ENCODE measurements at regions not wholly inside any gene's neighbourhood (a gene's known extent, or its start where the extent isn't known, plus 50 kb on each side); places are given as distances from the start of the nearest gene placed in this dataset.
A peak's percentile ranks its signal among the peaks of the same experiment; 100 is the strongest.

DNA sequence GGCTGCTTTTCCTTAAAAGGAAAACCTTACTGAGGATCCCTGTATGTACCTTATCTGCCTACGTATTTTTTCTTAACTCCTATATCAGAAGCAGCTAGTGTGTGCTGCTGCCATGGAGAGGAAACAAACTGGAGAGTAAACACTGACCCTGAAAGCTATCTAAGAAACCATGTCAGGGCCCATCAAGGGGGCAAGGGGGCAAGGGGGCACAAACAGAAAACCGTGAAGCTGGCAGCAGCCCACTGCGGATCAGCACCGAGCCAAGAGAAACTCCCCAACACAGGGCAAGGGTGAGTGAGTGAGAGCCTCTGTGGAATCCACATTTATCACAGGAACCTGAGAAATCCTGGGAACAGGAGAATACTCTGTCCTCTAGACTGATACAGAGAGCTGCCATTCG, 1204.2 kb downstream of the PCDH18 start:
- TF ChIP-seq, protein P1, sequence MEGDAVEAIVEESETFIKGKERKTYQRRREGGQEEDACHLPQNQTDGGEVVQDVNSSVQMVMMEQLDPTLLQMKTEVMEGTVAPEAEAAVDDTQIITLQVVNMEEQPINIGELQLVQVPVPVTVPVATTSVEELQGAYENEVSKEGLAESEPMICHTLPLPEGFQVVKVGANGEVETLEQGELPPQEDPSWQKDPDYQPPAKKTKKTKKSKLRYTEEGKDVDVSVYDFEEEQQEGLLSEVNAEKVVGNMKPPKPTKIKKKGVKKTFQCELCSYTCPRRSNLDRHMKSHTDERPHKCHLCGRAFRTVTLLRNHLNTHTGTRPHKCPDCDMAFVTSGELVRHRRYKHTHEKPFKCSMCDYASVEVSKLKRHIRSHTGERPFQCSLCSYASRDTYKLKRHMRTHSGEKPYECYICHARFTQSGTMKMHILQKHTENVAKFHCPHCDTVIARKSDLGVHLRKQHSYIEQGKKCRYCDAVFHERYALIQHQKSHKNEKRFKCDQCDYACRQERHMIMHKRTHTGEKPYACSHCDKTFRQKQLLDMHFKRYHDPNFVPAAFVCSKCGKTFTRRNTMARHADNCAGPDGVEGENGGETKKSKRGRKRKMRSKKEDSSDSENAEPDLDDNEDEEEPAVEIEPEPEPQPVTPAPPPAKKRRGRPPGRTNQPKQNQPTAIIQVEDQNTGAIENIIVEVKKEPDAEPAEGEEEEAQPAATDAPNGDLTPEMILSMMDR (IDR thresholded peaks at IDR 0.05; ENCODE audit: low read length, missing control alignments): no peak
- no peak overlapping the region for H3K4me3 ChIP-seq (replicated peaks; ENCODE audit: low read depth, low read length)
- DNase-seq (ENCODE audit: low read depth): no peak

DNA sequence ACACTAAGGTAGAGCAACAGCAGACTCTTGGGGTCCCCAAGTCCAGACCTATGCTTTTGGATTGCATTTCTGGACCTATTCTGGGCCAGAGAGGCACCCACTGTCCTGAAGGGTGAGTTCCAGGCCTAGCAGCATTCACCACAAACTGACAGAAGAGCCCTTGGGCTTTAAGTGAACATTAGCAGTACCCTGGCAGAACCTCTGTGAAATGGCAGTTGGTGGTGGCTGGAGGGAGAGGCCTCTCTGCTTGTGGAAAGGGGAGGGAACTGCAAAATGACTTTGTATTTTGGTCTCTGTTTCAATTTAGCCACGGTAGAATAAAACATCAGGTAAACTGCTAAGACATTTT, 1211.9 kb downstream of the PCDH18 start:
- TF ChIP-seq, protein P1 (IDR thresholded peaks at IDR 0.05; ENCODE audit: low read length, missing control alignments): no peak
- DNase-seq (ENCODE audit: low read depth): no peak
- no peak overlapping the region for H3K4me3 ChIP-seq (replicated peaks; ENCODE audit: low read depth, low read length)

DNA sequence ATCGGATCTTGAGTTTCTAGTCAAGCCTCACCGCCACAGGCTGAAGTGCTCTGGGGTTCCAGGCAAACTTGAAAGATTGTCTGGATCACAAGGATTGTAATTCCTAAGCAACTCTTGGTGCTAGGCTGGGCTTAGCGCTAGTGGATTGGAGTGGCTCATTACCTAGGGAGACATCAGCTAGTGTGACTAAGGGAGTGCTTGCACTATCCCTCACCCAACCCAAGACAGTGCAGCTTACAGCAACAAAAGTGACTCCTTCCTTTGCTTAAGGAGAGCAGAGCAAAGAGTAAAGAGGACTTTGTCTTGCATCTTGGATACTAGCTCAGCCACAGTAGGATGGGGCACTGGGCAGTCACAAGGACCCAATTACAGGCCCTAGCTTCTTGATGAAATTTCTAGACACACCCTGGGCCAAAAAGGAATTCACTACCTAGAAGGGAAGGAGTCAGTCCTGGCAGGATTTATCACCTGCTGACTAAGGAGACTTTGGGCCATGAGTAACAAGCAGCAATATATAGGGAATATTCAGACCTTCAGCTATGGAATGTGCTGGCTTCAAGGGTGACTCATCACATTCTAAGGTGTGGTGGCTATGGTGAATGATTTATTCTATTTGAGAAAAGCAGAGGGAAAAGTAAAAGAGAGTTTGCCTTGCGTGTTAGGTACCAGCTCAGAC, 1212.4 kb downstream of the PCDH18 start:
- no peak overlapping the region for H3K4me3 ChIP-seq (replicated peaks; ENCODE audit: low read depth, low read length)
- TF ChIP-seq, protein P1 (IDR thresholded peaks at IDR 0.05; ENCODE audit: low read length, missing control alignments): no peak
- peak; percentile 10 for DNase-seq (ENCODE audit: low read depth)

DNA sequence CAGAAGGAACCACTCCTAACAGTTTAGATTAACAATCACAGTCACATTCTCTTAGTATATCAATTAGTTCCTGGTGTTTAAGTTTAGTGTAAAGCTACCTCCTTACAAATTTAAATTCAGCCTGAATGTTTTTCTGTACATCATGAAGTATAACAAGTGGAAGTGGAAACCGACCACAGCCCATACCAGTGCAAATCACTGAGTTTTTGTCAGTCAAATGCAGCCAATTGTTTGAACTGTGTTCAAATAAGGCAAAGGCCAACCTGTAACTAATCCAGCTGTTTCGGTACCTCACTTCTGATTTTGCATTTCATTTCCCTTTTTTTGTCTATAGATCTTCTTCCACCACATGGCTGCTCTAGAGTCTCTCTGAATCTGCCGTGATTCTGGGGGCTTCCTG, 1215.3 kb downstream of the PCDH18 start:
- H3K4me3 ChIP-seq (replicated peaks; ENCODE audit: low read depth, low read length): no peak overlapping the region
- DNase-seq (ENCODE audit: low read depth): no peak
- TF ChIP-seq, protein P1 (IDR thresholded peaks at IDR 0.05; ENCODE audit: low read length, missing control alignments): no peak

DNA sequence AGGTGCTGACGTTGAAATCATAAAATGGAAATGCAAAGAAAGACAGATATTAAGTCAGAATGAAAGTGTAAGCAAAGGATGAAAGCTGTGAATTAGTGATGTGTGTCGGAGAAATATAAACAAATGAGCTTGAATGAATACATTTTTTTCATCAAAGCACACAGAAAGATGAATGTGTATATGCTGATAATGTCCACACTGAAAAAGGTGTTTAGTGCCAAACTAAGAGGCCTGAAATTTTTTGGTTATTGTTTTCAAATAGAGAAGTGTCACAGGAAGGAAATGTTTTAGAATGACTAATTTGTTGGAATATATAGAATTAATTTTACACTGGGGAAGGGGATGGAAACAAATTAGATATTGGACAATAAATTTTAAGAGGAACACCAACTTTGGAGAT, 1217.6 kb downstream of the PCDH18 start:
- TF ChIP-seq, protein P1 (IDR thresholded peaks at IDR 0.05; ENCODE audit: low read length, missing control alignments): no peak

DNA sequence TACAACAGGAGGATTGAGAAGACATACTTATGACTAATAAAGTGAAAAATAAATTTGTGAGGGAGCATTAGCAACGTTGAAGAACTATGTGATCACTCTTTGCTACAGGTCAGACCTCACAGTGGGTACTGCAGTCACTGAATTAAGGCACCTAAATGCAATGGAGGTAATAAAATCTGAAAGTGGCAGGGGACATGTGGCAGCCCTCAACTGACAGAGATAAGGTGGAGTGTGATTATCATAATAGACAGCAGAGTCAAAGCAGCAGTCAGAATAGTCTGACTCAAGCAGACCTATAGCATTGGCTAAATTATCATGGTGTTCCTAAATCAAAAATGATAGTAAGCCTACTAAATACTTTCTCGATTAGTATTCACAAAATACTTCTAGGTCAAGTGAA, 1220.5 kb downstream of the PCDH18 start:
- TF ChIP-seq, protein P1 (IDR thresholded peaks at IDR 0.05; ENCODE audit: low read length, missing control alignments): no peak
- no peak for DNase-seq (ENCODE audit: low read depth)
- no peak overlapping the region for H3K4me3 ChIP-seq (replicated peaks; ENCODE audit: low read depth, low read length)

More for the DNA sequence above, 1217.6 kb downstream of the PCDH18 start:
- DNase-seq (ENCODE audit: low read depth): no peak
- no peak overlapping the region for H3K4me3 ChIP-seq (replicated peaks; ENCODE audit: low read depth, low read length)

DNA sequence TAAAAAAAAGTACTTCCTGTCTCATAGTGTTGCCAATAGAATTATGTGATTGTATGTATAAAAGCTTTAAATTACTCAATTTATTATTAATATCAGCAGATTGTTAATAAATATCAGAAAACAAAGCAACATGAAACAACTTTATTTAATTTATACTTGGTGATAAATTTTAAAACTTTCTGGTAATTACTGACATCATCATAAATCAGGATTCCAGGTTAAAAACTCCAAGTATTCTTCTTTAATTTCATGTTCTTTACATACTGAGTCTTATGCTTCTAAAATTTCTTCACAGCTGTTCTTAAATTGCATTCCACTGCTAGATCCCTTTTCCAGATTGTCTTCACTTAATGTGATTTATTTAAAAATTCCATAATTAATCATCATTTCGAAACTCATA, 1224.5 kb downstream of the PCDH18 start:
- TF ChIP-seq, protein P1 (IDR thresholded peaks at IDR 0.05; ENCODE audit: low read length, missing control alignments): no peak
- no peak for DNase-seq (ENCODE audit: low read depth)
- H3K4me3 ChIP-seq (replicated peaks; ENCODE audit: low read depth, low read length): no peak overlapping the region

All from fibroblast of pulmonary artery (primary cell).